NOMO-1 (cell line): ENCODE measurements at regions not wholly inside any gene's neighbourhood (a gene's known extent, or its start where the extent isn't known, plus 50 kb on each side); places are given as distances from the start of the nearest gene placed in this dataset.
"Not testable (repeated sequence)": the region's sequence is repeated elsewhere in the genome, so short reads cannot be mapped to it uniquely, and the experiment has no call there.

Experiments
- DNase-seq, 2 experiments: peaks; one replicate each; lab custom pipeline; 2025; ENCODE audit not compliant: unreplicated experiment in 2 of 2; lab: John Stamatoyannopoulos, UW

DNA sequence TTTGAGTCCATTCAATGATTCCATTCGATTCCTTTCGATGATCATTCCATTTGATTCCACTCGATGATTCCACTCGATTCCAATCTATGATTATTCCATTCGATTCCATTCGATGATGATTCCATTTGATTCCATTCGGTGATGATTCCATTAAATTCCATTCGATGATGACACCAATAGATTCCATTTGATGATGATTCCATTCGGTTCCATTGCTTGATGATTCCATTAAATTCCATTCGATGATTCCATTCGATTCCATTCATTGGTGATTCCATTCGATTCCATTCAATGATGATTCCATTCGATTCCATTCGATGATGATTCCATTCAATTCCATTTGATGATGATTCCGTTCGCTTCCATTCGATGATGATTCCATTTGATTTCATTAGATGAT lies 1104.1 kb downstream of the RPIA start:
- not testable (repeated sequence) for DNase-seq

DNA sequence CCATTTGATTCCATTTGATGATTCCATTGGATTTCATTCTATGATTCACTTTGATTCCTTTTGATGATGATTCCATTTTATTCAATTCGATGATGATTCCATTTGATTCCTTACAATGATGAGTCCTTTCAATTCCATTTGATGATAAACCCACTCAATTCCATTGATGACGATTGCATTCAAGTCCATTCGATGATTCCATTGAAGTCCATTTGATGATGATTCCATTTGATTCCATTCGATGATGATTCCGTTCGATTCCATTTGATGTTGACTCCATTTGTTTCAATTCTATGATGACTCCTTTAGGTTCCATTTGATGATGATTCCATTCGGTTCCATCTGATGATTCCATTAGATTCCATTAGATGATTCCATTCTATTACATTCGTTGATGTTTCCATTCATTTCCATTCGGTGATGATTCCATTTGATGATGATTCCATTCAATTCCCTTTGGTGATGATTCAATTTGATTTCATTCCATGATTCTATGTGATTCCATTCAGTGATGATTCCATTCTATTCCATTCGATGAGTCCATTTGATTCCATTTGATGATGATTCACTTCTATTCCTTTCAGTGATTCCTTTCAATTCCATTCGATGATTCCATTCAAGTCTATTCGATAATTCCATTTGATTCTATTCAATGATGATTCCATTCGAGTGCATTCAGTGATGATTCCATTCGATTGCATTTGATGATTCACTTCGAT lies 1106.0 kb downstream of the RPIA start:
- DNase-seq, result no peak

GRCh38 chr2:89801207-89801606 lies 1109.7 kb downstream of the RPIA start:
- not testable (repeated sequence) for DNase-seq

DNA sequence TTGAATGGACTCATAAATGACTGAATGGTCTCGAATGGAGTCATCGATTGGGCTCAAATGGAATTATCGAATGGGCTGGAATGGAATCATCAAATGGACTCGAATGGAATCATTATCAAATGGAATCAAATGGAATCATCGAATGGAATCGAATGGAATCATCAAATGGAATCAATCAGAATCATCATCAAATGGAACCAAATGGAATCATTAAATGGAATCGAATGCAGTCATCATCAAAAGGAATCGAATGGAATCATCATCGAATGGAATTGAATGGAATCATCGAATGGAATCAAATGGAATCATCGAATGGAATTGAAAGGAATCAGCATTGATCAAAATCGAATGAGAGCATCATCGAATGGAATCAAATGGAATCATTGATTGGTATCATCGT lies 1114.9 kb downstream of the RPIA start:
- not testable (repeated sequence) for DNase-seq

GRCh38 chr2:89811295-89811694 lies 1119.8 kb downstream of the RPIA start:
- no peak for DNase-seq

- DNase-seq, result not testable (repeated sequence)
Measured at GRCh38 chr2:89811910-89812309, 1120.4 kb downstream of the RPIA start.

DNA sequence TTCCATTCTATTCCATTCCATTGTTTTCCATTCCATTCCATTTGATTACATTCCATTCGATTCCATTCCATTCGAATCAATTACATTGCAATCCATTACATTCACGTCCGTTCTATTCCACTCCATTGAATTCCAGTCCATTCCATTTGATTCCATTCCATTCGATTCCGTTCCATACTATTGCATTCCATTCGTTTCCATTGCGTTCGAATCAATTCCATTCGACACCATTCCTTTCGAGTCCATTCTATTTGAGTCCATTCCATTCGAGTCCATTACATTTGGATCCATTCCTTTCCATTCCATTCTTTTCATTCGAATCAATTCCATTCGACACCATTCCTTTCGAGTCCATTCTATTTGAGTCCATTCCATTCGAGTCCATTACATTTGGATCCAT lies 1122.9 kb downstream of the RPIA start:
- DNase-seq, result not testable (repeated sequence)

DNA sequence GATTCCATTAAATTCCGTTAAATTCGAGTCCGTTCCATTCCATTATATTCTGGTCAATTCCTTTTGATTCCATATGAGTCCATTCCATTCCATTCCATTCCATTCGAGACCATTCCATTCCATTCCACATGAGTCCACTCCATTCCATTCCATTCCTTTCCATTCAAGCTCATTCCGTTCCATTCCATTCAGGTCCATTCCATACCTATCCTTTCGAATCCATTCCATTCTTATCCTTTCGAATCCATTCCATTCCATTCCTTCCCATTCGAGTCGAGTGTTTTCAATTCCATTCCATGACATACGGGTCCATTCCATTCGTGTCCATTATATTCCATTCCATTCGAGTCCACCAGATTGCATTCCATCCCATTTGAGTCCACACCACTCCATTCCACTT lies 1127.4 kb downstream of the RPIA start:
- no peak for DNase-seq

DNA sequence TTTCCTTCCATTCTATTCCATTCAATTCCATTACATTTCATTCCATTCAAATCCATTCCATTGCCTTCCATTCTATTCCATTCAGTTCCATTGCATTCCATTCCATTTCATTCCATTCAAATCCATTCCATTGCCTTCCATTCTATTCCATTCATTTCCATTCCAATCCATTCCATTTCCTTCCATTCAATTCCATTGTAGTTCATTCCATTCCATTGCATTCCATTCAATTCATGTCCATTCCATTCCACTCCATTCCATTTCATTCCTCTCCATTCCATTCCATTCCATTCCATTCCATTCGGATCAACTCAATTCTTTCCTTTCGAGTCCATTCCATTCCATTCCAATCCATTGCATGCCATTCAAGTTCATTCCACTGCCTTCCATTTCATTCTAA lies 1128.3 kb downstream of the RPIA start:
- no peak for DNase-seq

GRCh38 chr2:89820248-89820647 lies 1128.8 kb downstream of the RPIA start:
- no peak for DNase-seq

GRCh38 chr2:89821455-89821945 lies 1130.0 kb downstream of the RPIA start:
- DNase-seq, result no peak

- not testable (repeated sequence) for DNase-seq
Measured at GRCh38 chr2:89822342-89822741, 1130.9 kb downstream of the RPIA start.

GRCh38 chr2:89823556-89823955 lies 1132.1 kb downstream of the RPIA start:
- no peak for DNase-seq

GRCh38 chr2:89825034-89825433 lies 1133.6 kb downstream of the RPIA start:
- DNase-seq, result no peak

DNA sequence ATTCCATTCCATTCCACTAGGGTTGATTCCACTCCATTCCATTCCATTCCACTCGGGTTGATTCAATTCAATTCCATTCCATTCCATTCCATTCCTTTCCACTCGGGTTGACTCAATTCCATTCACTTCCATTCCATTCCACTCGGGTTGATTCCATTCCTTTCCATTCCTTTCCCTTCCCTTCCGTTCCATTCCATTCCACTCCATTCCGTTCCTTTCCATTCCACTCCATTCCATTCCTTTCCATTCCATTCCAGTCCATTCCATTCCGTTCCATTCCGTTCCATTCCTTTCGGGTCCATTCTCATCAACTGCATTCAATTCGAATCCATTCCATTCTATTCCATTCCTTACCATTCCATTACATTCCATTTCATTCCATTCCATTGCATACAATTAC lies 1135.3 kb downstream of the RPIA start:
- not testable (repeated sequence) for DNase-seq

DNA sequence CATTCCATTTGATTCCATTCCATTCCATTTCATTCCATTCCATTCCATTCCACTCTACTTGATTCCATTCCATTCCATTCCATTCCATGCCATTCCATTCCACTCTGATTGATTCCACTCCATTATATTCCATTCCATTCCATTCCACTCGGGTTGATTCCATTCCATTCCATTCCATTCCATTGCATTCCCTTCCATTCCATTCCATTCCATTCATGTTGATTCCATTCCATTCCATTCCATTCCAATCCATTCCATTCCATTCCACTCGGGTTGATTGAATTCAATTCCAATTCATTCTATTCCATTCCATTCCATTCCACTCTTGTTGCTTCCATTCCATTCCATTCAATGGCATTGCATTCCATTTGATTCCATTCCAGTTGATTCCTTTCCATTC lies 1136.4 kb downstream of the RPIA start:
- DNase-seq, result not testable (repeated sequence)

- not testable (repeated sequence) for DNase-seq
Measured at GRCh38 chr2:89828416-89828815, 1136.9 kb downstream of the RPIA start.

DNA sequence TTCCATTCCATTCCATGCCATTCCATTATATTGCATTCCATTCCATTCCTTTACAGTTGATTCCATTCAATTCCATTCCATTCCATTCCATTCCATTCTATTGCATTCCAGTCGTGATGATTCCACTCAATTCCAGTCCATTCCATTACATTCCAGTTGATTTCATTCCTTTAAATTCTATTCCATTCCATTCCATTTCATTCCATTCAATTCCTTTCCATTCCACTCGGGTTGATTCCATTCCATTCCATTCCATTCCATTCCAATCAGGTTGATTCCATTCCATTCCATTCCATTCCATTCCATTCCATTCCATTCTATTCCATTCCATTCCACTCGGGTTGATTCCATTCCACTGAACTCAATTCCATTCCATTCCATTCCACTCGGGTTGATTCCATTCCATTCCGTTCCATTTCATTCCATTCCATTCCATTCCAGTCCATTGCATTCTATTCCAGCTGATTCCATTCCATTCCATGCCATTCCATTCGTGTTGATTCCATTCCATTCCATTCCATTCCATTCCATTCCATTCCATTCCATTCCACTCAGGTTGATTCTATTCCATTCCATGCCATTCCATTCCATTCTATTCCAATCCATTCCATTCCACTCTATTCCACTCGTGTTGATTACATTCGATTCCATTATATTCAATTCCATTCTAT lies 1137.6 kb downstream of the RPIA start:
- DNase-seq, result not testable (repeated sequence)

- no peak for DNase-seq
Measured at GRCh38 chr2:89829828-89830227, 1138.4 kb downstream of the RPIA start.

DNA sequence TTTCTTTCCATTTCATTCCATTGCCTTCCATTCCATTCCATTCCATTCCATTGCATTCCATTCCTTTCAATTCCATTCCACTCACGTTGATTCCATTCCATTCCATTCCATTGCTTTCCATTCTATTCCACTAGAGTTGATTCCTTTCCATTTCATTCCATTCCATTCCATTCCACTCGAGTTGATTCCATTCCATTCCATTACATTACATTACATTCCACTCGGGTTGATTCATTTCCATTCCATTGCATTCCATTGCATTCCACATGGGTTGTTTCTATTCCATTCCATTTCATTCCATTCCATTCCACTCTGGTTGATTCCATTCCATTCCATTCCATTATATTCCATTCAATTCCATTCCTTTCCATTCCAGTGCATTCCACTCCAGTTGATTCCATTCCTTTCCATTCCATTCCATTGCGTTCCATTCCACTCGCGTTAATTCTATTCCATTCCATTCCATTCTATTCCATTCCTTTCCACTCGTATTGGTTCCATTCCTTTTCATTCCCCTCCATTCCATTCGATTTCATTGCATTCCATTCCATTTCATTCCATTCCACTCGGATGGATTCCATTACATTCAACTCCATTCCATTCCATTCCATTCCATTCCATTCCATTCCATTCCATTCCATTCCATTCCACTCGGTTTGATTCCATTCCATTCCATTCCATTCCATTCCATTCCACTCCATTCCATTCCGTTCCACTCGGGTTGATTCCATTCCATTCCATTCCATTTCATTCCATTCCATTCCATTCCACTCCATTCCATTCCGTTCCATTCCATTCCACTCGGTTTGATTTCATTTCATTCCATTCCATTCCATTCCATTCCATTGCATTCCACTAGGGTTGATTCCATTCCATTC lies 1139.1 kb downstream of the RPIA start:
- not testable (repeated sequence) for DNase-seq
